ENCODE measurements at regions not wholly inside any gene's neighbourhood (a gene's known extent, or its start where the extent isn't known, plus 50 kb on each side); places are given as distances from the start of the nearest gene placed in this dataset.

- Histone ChIP-seq H3K9me2 (ENCODE audit: insufficient read depth, low read length) (no peaks in the 10 kb centered on the region), H3K4me3 (ENCODE audit: low read depth, low read length, poor library complexity, severe bottlenecking) (no peak overlapping the region), H3K4me2 (ENCODE audit: low read length) (no peak overlapping the region), H3K4me1 (ENCODE audit: insufficient read depth, low read length, poor library complexity, severe bottlenecking) (no peaks in the 10 kb centered on the region), H3K36me3 (ENCODE audit: insufficient read depth, low read length) (no peaks in the 10 kb centered on the region), H2AFZ (ENCODE audit: low read length) (no peak overlapping the region), H3K27ac (ENCODE audit: low read depth, low read length, poor library complexity, severe bottlenecking) (no peak overlapping the region), H3K79me2 (ENCODE audit: insufficient read depth, low read depth, low read length) (no peaks in the 10 kb centered on the region), H3K9me3 (ENCODE audit: low read length) (no peaks in the 10 kb centered on the region), H4K20me1 (ENCODE audit: insufficient read depth, low read length) (no peaks in the 10 kb centered on the region)
- CTCF ChIA-PET (ENCODE audit: unreplicated experiment): no interaction called here
- no TSS peak for BruUV-seq (replicated peaks)
- no peak for DNase-seq (ENCODE audit: low spot score)
- intact Hi-C loops (cut with micrococcal nuclease; ENCODE audit: unreplicated experiment): no loop called here
- TF ChIP-seq EZH2phosphoT487 (IDR thresholded peaks at IDR 0.05; ENCODE audit: borderline replicate concordance, low read depth, low read length) (no peak), CTCF (conservative IDR thresholded peaks at IDR 0.05; ENCODE audit: low read length) (no peak)
- POLR2A ChIA-PET: no interaction called here
Measured at GRCh38 chr10:78337646-78338391, 304.2 kb downstream of the RPS24 start.

GRCh38 chr10:78338717-78339116 lies 305.1 kb downstream of the RPS24 start:
- TF ChIP-seq EZH2phosphoT487 (IDR thresholded peaks at IDR 0.05; ENCODE audit: borderline replicate concordance, low read depth, low read length): no peak
- no peak for TF ChIP-seq CTCF (conservative IDR thresholded peaks at IDR 0.05; ENCODE audit: low read length)
- DNase-seq (ENCODE audit: low spot score): no peak
- CTCF ChIA-PET (ENCODE audit: unreplicated experiment): no interaction called here
- Histone ChIP-seq H3K79me2 (ENCODE audit: insufficient read depth, low read depth, low read length) (no peaks in the 10 kb centered on the region), H3K36me3 (ENCODE audit: insufficient read depth, low read length) (no peaks in the 10 kb centered on the region), H4K20me1 (ENCODE audit: insufficient read depth, low read length) (no peaks in the 10 kb centered on the region), H3K9me3 (ENCODE audit: low read length) (no peaks in the 10 kb centered on the region), H3K4me3 (ENCODE audit: low read depth, low read length, poor library complexity, severe bottlenecking) (no peak overlapping the region), H2AFZ (ENCODE audit: low read length) (no peak overlapping the region), H3K4me2 (ENCODE audit: low read length) (no peak overlapping the region), H3K9me2 (ENCODE audit: insufficient read depth, low read length) (no peaks in the 10 kb centered on the region), H3K4me1 (ENCODE audit: insufficient read depth, low read length, poor library complexity, severe bottlenecking) (no peaks in the 10 kb centered on the region), H3K27ac (ENCODE audit: low read depth, low read length, poor library complexity, severe bottlenecking) (no peak overlapping the region)
- POLR2A ChIA-PET: no interaction called here
- intact Hi-C loops (cut with micrococcal nuclease; ENCODE audit: unreplicated experiment): no loop called here
- BruUV-seq (replicated peaks): no TSS peak

GRCh38 chr10:78339251-78339650 lies 305.6 kb downstream of the RPS24 start:
- no peak for DNase-seq (ENCODE audit: low spot score)
- CTCF ChIA-PET (ENCODE audit: unreplicated experiment): no interaction called here
- no peaks in the 10 kb centered on the region for H4K20me1 ChIP-seq (ENCODE audit: insufficient read depth, low read length)
- no peaks in the 10 kb centered on the region for H3K4me1 ChIP-seq (ENCODE audit: insufficient read depth, low read length, poor library complexity, severe bottlenecking)
- H3K79me2 ChIP-seq (ENCODE audit: insufficient read depth, low read depth, low read length): no peaks in the 10 kb centered on the region
- POLR2A ChIA-PET: no interaction called here
- no peak for TF ChIP-seq EZH2phosphoT487 (IDR thresholded peaks at IDR 0.05; ENCODE audit: borderline replicate concordance, low read depth, low read length)
- TF ChIP-seq CTCF (conservative IDR thresholded peaks at IDR 0.05; ENCODE audit: low read length): no peak
- BruUV-seq (replicated peaks): no TSS peak
- H3K36me3 ChIP-seq (ENCODE audit: insufficient read depth, low read length): no peaks in the 10 kb centered on the region
- no peaks in the 10 kb centered on the region for H3K9me2 ChIP-seq (ENCODE audit: insufficient read depth, low read length)
- no peaks in the 10 kb centered on the region for H3K9me3 ChIP-seq (ENCODE audit: low read length)
- no peak overlapping the region for H3K27ac ChIP-seq (ENCODE audit: low read depth, low read length, poor library complexity, severe bottlenecking)
- intact Hi-C loops (cut with micrococcal nuclease; ENCODE audit: unreplicated experiment): no loop called here
- H3K4me3 ChIP-seq (ENCODE audit: low read depth, low read length, poor library complexity, severe bottlenecking): no peak overlapping the region
- H3K4me2 ChIP-seq (ENCODE audit: low read length): no peak overlapping the region
- no peak overlapping the region for H2AFZ ChIP-seq (ENCODE audit: low read length)

Measured in OCI-LY7 (cell line).